WTC11 (cell line): ENCODE measurements at regions not wholly inside any gene's neighbourhood (a gene's known extent, or its start where the extent isn't known, plus 50 kb on each side); places are given as distances from the start of the nearest gene placed in this dataset.

Experiments used
- CREB1 ChIP-seq: sonication (generic); formaldehyde crosslinking; IDR thresholded peaks from 2 replicates; pipeline ENCODE4 v1.8.0; 2023; ENCODE audit warnings: mild to moderate bottlenecking, missing genetic modification reagents
- CTCF ChIP-seq: fragments of 200-600 bp; IDR thresholded peaks from 2 replicates; pipeline ENCODE4 v1.8.0; 2022; ENCODE audit warnings: antibody characterized with exemption
- E2F5 ChIP-seq: sonication (generic); formaldehyde crosslinking; IDR thresholded peaks from 2 replicates; pipeline ENCODE4 v1.8.1; 2022; ENCODE audit warnings: mild to moderate bottlenecking, moderate library complexity, missing genetic modification reagents
- NFE2L1 ChIP-seq: sonication (generic); formaldehyde crosslinking; IDR thresholded peaks from 2 replicates; pipeline ENCODE4 v1.8.1; 2023; ENCODE audit warnings: missing genetic modification reagents
- NFYB ChIP-seq: sonication (generic); formaldehyde crosslinking; conservative IDR thresholded peaks from 2 replicates; pipeline ENCODE4 v1.8.0; 2022; ENCODE audit warnings: low read depth, missing genetic modification reagents
- PREB ChIP-seq: sonication (generic); formaldehyde crosslinking; IDR thresholded peaks from 2 replicates; pipeline ENCODE4 v1.8.1; 2022; ENCODE audit warnings: mild to moderate bottlenecking, missing genetic modification reagents, moderate library complexity, borderline replicate concordance
- TEAD1 ChIP-seq: sonication (generic); formaldehyde crosslinking; IDR thresholded peaks from 2 replicates; pipeline ENCODE4 v1.8.0; 2022; ENCODE audit warnings: mild to moderate bottlenecking, missing genetic modification reagents
- TF ChIP-seq, protein P1 (sequence below): sonication (generic); formaldehyde crosslinking; conservative IDR thresholded peaks from 2 replicates; pipeline ENCODE4 v1.8.1; 2022; ENCODE audit warnings: mild to moderate bottlenecking, missing genetic modification reagents
- TF ChIP-seq, protein P2 (sequence below): sonication (generic); formaldehyde crosslinking; IDR thresholded peaks from 2 replicates; pipeline ENCODE4 v1.8.0; 2023; ENCODE audit warnings: mild to moderate bottlenecking, missing genetic modification reagents
- TF ChIP-seq, protein P3 (sequence below): sonication (generic); formaldehyde crosslinking; IDR thresholded peaks from 2 replicates; pipeline ENCODE4 v1.8.0; 2022; ENCODE audit warnings: mild to moderate bottlenecking, missing genetic modification reagents

DNA sequence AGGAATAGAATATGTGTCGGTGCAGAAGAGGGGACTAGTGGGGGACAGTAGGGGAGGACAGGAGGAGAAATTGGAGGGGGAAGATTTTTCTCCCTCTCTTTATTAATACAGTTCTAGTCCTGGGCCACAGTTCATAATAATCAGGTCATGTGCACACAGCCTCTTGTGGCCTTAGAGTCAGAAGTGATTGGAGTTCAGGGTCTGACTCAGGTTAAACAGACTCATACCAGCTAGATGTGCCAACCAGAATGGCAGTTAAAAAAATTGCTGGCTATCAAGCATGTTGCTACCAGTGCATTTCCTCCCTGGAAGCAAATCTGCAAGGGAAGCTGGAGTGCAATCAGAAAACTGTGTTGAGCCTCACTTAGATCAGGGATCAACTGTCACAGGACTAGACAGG is 132.7 kb upstream of the MAP1B start:
- no peak for TF ChIP-seq CREB1 (CRISPR knock-in tag)
- TF ChIP-seq, protein P1, sequence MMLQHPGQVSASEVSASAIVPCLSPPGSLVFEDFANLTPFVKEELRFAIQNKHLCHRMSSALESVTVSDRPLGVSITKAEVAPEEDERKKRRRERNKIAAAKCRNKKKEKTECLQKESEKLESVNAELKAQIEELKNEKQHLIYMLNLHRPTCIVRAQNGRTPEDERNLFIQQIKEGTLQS, result no peak
- TF ChIP-seq TEAD1 (CRISPR knock-in tag), result no peak
- TF ChIP-seq CTCF, result no peak
- TF ChIP-seq, protein P2, sequence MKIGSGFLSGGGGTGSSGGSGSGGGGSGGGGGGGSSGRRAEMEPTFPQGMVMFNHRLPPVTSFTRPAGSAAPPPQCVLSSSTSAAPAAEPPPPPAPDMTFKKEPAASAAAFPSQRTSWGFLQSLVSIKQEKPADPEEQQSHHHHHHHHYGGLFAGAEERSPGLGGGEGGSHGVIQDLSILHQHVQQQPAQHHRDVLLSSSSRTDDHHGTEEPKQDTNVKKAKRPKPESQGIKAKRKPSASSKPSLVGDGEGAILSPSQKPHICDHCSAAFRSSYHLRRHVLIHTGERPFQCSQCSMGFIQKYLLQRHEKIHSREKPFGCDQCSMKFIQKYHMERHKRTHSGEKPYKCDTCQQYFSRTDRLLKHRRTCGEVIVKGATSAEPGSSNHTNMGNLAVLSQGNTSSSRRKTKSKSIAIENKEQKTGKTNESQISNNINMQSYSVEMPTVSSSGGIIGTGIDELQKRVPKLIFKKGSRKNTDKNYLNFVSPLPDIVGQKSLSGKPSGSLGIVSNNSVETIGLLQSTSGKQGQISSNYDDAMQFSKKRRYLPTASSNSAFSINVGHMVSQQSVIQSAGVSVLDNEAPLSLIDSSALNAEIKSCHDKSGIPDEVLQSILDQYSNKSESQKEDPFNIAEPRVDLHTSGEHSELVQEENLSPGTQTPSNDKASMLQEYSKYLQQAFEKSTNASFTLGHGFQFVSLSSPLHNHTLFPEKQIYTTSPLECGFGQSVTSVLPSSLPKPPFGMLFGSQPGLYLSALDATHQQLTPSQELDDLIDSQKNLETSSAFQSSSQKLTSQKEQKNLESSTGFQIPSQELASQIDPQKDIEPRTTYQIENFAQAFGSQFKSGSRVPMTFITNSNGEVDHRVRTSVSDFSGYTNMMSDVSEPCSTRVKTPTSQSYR (CRISPR knock-in tag), result no peak
- TF ChIP-seq PREB (CRISPR knock-in tag), result no peak
- TF ChIP-seq, protein P3, sequence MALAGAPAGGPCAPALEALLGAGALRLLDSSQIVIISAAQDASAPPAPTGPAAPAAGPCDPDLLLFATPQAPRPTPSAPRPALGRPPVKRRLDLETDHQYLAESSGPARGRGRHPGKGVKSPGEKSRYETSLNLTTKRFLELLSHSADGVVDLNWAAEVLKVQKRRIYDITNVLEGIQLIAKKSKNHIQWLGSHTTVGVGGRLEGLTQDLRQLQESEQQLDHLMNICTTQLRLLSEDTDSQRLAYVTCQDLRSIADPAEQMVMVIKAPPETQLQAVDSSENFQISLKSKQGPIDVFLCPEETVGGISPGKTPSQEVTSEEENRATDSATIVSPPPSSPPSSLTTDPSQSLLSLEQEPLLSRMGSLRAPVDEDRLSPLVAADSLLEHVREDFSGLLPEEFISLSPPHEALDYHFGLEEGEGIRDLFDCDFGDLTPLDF (CRISPR knock-in tag), result no peak
- TF ChIP-seq NFYB, result no peak
- no peak for TF ChIP-seq NFE2L1 (CRISPR knock-in tag)
- TF ChIP-seq E2F5 (CRISPR knock-in tag), result no peak
